ENCODE measurements at regions not wholly inside any gene's neighbourhood (a gene's known extent, or its start where the extent isn't known, plus 50 kb on each side); places are given as distances from the start of the nearest gene placed in this dataset.

DNA sequence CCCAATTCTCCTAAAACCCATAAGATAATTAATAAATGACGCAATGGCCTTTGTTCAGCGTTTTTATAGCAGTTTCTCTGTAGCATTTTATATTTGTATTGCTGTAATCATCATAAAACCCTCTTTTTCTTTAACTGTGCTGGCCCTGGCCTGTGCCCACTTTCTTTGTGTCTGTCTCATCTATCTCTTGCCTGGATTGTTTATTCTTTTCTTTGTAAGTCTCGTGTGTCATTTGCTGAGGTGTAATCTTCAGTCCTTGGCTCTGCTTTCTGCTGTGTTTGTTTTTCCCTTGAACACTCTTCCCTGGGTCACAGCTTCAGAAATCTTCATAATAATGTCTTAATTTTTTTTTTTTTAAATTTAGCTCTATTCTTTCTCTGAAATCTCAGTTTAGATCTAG is 525.8 kb upstream of the LINC00305 start:
- TF ChIP-seq ZFP3 (CRISPR knock-in tag; IDR thresholded peaks at IDR 0.05) (no peak), PATZ1 (CRISPR knock-in tag; IDR thresholded peaks at IDR 0.05; ENCODE audit: borderline replicate concordance) (no peak), ZC3H10 (CRISPR knock-in tag; IDR thresholded peaks at IDR 0.05) (no peak), PPARA (CRISPR knock-in tag; IDR thresholded peaks at IDR 0.05; ENCODE audit: borderline replicate concordance) (no peak), ESRRG (CRISPR knock-in tag; IDR thresholded peaks at IDR 0.05) (no peak), CSDC2 (CRISPR knock-in tag; IDR thresholded peaks at IDR 0.05) (no peak), ZNF70 (CRISPR knock-in tag; IDR thresholded peaks at IDR 0.05) (no peak), SNAI2 (CRISPR knock-in tag; IDR thresholded peaks at IDR 0.05) (no peak), OSR1 (CRISPR knock-in tag; IDR thresholded peaks at IDR 0.05) (no peak)
- TF ChIP-seq, protein P1, sequence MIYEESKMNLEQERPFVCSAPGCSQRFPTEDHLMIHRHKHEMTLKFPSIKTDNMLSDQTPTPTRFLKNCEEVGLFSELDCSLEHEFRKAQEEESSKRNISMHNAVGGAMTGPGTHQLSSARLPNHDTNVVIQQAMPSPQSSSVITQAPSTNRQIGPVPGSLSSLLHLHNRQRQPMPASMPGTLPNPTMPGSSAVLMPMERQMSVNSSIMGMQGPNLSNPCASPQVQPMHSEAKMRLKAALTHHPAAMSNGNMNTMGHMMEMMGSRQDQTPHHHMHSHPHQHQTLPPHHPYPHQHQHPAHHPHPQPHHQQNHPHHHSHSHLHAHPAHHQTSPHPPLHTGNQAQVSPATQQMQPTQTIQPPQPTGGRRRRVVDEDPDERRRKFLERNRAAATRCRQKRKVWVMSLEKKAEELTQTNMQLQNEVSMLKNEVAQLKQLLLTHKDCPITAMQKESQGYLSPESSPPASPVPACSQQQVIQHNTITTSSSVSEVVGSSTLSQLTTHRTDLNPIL (CRISPR knock-in tag; IDR thresholded peaks at IDR 0.05; ENCODE audit: low read depth) = no peak
